ENCODE measurements at regions not wholly inside any gene's neighbourhood (a gene's known extent, or its start where the extent isn't known, plus 50 kb on each side); places are given as distances from the start of the nearest gene placed in this dataset.

DNA sequence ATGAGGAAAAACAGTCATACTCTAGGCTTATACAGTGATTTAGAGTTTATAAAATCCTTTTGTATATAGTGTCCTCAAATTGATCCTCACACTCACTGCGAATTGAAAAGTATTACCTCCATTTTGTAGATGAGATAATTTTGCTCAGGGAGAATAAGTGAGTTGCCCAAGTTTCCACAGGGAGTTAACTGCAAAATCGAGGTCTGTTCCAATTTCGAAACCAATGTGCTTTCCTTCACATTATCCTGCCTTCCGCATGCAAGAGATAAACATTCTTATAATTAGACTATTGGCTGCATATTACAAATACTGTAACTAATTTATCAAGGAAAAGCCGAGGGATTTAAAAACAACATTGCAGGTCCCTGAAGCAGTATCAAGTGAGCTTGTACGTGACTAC, 667.0 kb downstream of the SQOR start:
- H3K27me3 Mint-ChIP-seq (ENCODE audit: unreplicated experiment): peaks cover 2% of the 10 kb centered on the region
- H3K4me3 Mint-ChIP-seq (ENCODE audit: unreplicated experiment): no peak overlapping the region
- TF ChIP-seq, protein P1, sequence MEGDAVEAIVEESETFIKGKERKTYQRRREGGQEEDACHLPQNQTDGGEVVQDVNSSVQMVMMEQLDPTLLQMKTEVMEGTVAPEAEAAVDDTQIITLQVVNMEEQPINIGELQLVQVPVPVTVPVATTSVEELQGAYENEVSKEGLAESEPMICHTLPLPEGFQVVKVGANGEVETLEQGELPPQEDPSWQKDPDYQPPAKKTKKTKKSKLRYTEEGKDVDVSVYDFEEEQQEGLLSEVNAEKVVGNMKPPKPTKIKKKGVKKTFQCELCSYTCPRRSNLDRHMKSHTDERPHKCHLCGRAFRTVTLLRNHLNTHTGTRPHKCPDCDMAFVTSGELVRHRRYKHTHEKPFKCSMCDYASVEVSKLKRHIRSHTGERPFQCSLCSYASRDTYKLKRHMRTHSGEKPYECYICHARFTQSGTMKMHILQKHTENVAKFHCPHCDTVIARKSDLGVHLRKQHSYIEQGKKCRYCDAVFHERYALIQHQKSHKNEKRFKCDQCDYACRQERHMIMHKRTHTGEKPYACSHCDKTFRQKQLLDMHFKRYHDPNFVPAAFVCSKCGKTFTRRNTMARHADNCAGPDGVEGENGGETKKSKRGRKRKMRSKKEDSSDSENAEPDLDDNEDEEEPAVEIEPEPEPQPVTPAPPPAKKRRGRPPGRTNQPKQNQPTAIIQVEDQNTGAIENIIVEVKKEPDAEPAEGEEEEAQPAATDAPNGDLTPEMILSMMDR (IDR thresholded peaks at IDR 0.05; ENCODE audit: unreplicated experiment): no peak
- no peak for DNase-seq (ENCODE audit: low spot score)
- no peaks in the 10 kb centered on the region for H3K36me3 Mint-ChIP-seq (ENCODE audit: low read depth, unreplicated experiment)
- no peaks in the 10 kb centered on the region for H3K4me1 Mint-ChIP-seq (ENCODE audit: unreplicated experiment)
- H3K9me3 Mint-ChIP-seq (ENCODE audit: unreplicated experiment): peaks cover 15% of the 10 kb centered on the region
- no peak overlapping the region for H3K27ac Mint-ChIP-seq (ENCODE audit: unreplicated experiment)

GRCh38 chr15:46304321-46304720, 669.5 kb downstream of the SQOR start:
- Mint-ChIP-seq H3K27me3 (ENCODE audit: unreplicated experiment) (peaks cover 5% of the 10 kb centered on the region), H3K4me1 (ENCODE audit: unreplicated experiment) (no peaks in the 10 kb centered on the region), H3K4me3 (ENCODE audit: unreplicated experiment) (no peak overlapping the region), H3K36me3 (ENCODE audit: low read depth, unreplicated experiment) (no peaks in the 10 kb centered on the region), H3K27ac (ENCODE audit: unreplicated experiment) (no peak overlapping the region), H3K9me3 (ENCODE audit: unreplicated experiment) (peaks cover 16% of the 10 kb centered on the region)
- DNase-seq (ENCODE audit: low spot score): peak; percentile 11
- TF ChIP-seq, protein P1 (IDR thresholded peaks at IDR 0.05; ENCODE audit: unreplicated experiment): peak; percentile 37

DNA sequence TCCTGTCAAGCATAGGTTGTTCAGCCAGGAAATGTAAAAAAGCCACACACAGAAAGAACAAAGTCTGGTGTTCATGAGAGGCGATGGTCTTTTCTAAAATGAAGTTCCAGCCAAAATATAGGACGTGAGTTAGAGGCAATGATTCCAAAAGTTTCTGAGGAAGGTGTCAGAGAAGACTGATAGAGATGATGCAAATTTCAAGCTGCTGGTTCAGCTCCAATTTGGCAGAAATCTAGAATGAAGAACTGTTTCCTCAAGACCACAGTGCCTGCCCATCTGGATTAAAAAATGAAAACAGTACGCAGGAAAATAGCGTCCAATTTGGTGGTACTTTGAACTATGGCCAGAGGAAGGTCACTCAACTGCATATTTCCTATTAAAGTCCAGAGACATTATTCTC, 672.9 kb downstream of the SQOR start:
- Mint-ChIP-seq H3K9me3 (ENCODE audit: unreplicated experiment) (peaks cover 18% of the 10 kb centered on the region), H3K4me3 (ENCODE audit: unreplicated experiment) (no peak overlapping the region), H3K27ac (ENCODE audit: unreplicated experiment) (no peak overlapping the region), H3K27me3 (ENCODE audit: unreplicated experiment) (peaks cover 5% of the 10 kb centered on the region), H3K36me3 (ENCODE audit: low read depth, unreplicated experiment) (no peaks in the 10 kb centered on the region), H3K4me1 (ENCODE audit: unreplicated experiment) (no peaks in the 10 kb centered on the region)
- TF ChIP-seq, protein P1 (IDR thresholded peaks at IDR 0.05; ENCODE audit: unreplicated experiment): no peak
- no peak for DNase-seq (ENCODE audit: low spot score)

- peaks cover 17% of the 10 kb centered on the region for H3K9me3 Mint-ChIP-seq (ENCODE audit: unreplicated experiment)
- no peak overlapping the region for H3K27ac Mint-ChIP-seq (ENCODE audit: unreplicated experiment)
- H3K4me1 Mint-ChIP-seq (ENCODE audit: unreplicated experiment): no peaks in the 10 kb centered on the region
- DNase-seq (ENCODE audit: low spot score): no peak
- no peaks in the 10 kb centered on the region for H3K36me3 Mint-ChIP-seq (ENCODE audit: low read depth, unreplicated experiment)
- H3K4me3 Mint-ChIP-seq (ENCODE audit: unreplicated experiment): no peak overlapping the region
- H3K27me3 Mint-ChIP-seq (ENCODE audit: unreplicated experiment): peaks cover 5% of the 10 kb centered on the region
- TF ChIP-seq, protein P1 (IDR thresholded peaks at IDR 0.05; ENCODE audit: unreplicated experiment): no peak
These were observed 675.1 kb downstream of the SQOR start for GRCh38 chr15:46309914-46310313.

- no peak overlapping the region for H3K27ac Mint-ChIP-seq (ENCODE audit: unreplicated experiment)
- DNase-seq (ENCODE audit: low spot score): peak; percentile 60
- no peaks in the 10 kb centered on the region for H3K36me3 Mint-ChIP-seq (ENCODE audit: low read depth, unreplicated experiment)
- TF ChIP-seq, protein P1 (IDR thresholded peaks at IDR 0.05; ENCODE audit: unreplicated experiment): no peak
- no peaks in the 10 kb centered on the region for H3K4me1 Mint-ChIP-seq (ENCODE audit: unreplicated experiment)
- H3K4me3 Mint-ChIP-seq (ENCODE audit: unreplicated experiment): no peak overlapping the region
- no peaks in the 10 kb centered on the region for H3K27me3 Mint-ChIP-seq (ENCODE audit: unreplicated experiment)
- peaks cover 17% of the 10 kb centered on the region for H3K9me3 Mint-ChIP-seq (ENCODE audit: unreplicated experiment)
These were observed 677.4 kb downstream of the SQOR start for GRCh38 chr15:46312133-46312740.

Measured in endothelial cell (in vitro differentiated cells).